ENCODE measurements at regions not wholly inside any gene's neighbourhood (a gene's known extent, or its start where the extent isn't known, plus 50 kb on each side); places are given as distances from the start of the nearest gene placed in this dataset.

- H3K4me1 ChIP-seq (ENCODE audit: control insufficient read depth in 1 of 2, insufficient read depth in 2 of 2, low read length in 2 of 2): no peaks in the 10 kb centered on the region
- ChIA-PET RAD21 (ENCODE audit: low non-redundant PET in 1 of 2, low total read pairs in 2 of 2, uncharacterized antibody in 2 of 2, unreplicated experiment in 2 of 2) (no interaction called here), CTCF (no interaction called here), POLR2A (no interaction called here)
- no peak overlapping the region for H3K4me3 ChIP-seq (replicated peaks in 1 of 2; ENCODE audit: low read depth in 1 of 2, low read length in 2 of 2)
- H3K9me2 ChIP-seq (ENCODE audit: insufficient read depth): no peaks in the 10 kb centered on the region
- no peak overlapping the region for H3K27ac ChIP-seq (ENCODE audit: low read depth, low read length)
- H3K36me3 ChIP-seq (ENCODE audit: control insufficient read depth in 1 of 2, insufficient read depth in 2 of 2, low read length in 2 of 2): no peaks in the 10 kb centered on the region
- ATAC-seq: no peak
- H2AFZ ChIP-seq (ENCODE audit: low read depth, low read length, poor library complexity, severe bottlenecking): no peak overlapping the region
- no peaks in the 10 kb centered on the region for H4K20me1 ChIP-seq (ENCODE audit: insufficient read depth)
- TF ChIP-seq SIN3A (IDR thresholded peaks at IDR 0.05; ENCODE audit: low read depth) (no peak), ZNF274 (IDR thresholded peaks at IDR 0.05; ENCODE audit: low read depth, low read length) (no peak), SRF (IDR thresholded peaks at IDR 0.05; ENCODE audit: low read depth) (no peak), CEBPB (IDR thresholded peaks at IDR 0.05; ENCODE audit: low read depth) (no peak), TCF7L2 (IDR thresholded peaks at IDR 0.05; ENCODE audit: borderline replicate concordance, extremely low read depth, insufficient read depth, insufficient read length) (no peak), EGR1 (IDR thresholded peaks at IDR 0.05; ENCODE audit: low read depth) (no peak), POLR2AphosphoS5 (IDR thresholded peaks at IDR 0.05; ENCODE audit: low read depth, low read length) (no peak), CTCF (IDR thresholded peaks at IDR 0.05 in 2 of 3, conservative IDR thresholded peaks at IDR 0.05 in 1 of 3; ENCODE audit: borderline replicate concordance in 1 of 3, insufficient read depth in 1 of 3, low read depth in 2 of 3, low read length in 2 of 3) (no peak), POLR2A (IDR thresholded peaks at IDR 0.05; ENCODE audit: borderline replicate concordance, extremely low read depth, insufficient read depth, insufficient read length) (no peak), JUND (IDR thresholded peaks at IDR 0.05) (no peak)
- no peak overlapping the region for H3K9ac ChIP-seq (ENCODE audit: low read length)
- intact Hi-C loops (cut with micrococcal nuclease): no loop called here
- no peaks in the 10 kb centered on the region for H3K79me2 ChIP-seq (ENCODE audit: insufficient read depth, low read length)
- H3K4me2 ChIP-seq (ENCODE audit: low read length): no peak overlapping the region
- H3K9me3 ChIP-seq (ENCODE audit: control insufficient read depth in 1 of 2, insufficient read depth in 1 of 2, low read depth in 1 of 2, low read length in 2 of 2): no peaks in the 10 kb centered on the region
- BruUV-seq (replicated peaks): no TSS peak
- DNase-seq (ENCODE audit: low read depth, low spot score): no peak
- H3K27me3 ChIP-seq (ENCODE audit: insufficient read depth, low read length): no peaks in the 10 kb centered on the region
Observed at GRCh38 chr5:155532621-155533311, 519.2 kb downstream of the KIF4B start.
